HEK293 (cell line): ENCODE measurements at regions not wholly inside any gene's neighbourhood (a gene's known extent, or its start where the extent isn't known, plus 50 kb on each side); places are given as distances from the start of the nearest gene placed in this dataset.

Source experiments
- CTCF ChIA-PET: fragments of 350-600 bp; formaldehyde crosslinking; extraction: SDS; loops from one replicate; lab custom pipeline; 2021; ENCODE audit warnings: antibody characterized with exemption; lab: Yijun Ruan, JAX
- POLR2A ChIA-PET: fragments of 300-600 bp; formaldehyde crosslinking; extraction: SDS; loops from one replicate; lab custom pipeline; 2020; ENCODE audit warnings: antibody characterized with exemption, inconsistent platforms; lab: Yijun Ruan, JAX
- H3K27ac ChIP-seq: fragments of 200-500 bp; sonication (Bioruptor generic); 2 replicates; pipeline ENCODE4 v1.5.1; 2014; ENCODE audit warnings: low read depth, low read length, control low read depth, inconsistent platforms; ENCODE audit errors: extremely low read depth
- H3K36me3 ChIP-seq, 2 experiments: fragments of 200-500 bp in 1 of 2; sonication (Bioruptor generic) in 1 of 2; 1 replicate in 1 of 2; 2 replicates in 1 of 2; pipeline ENCODE4 v1.5.1; 2014 to 2017; ENCODE audit warnings: inconsistent platforms in 2 of 2, low read length in 2 of 2; ENCODE audit not compliant: control insufficient read depth in 2 of 2, insufficient read depth in 1 of 2
- H3K4me1 ChIP-seq: fragments of 200-500 bp; sonication (Bioruptor generic); 2 replicates; pipeline ENCODE4 v1.5.1; 2014; ENCODE audit warnings: mild to moderate bottlenecking, low read length, inconsistent platforms; ENCODE audit not compliant: control insufficient read depth, insufficient read depth
- H3K4me3 ChIP-seq: 2 replicates; pipeline ENCODE4 v1.5.1; 2011; ENCODE audit warnings: low read depth, mild to moderate bottlenecking, control low read depth, low read length, moderate library complexity
- H3K9me3 ChIP-seq: fragments of 200-500 bp; sonication (Bioruptor generic); 2 replicates; pipeline ENCODE4 v1.5.1; 2014; ENCODE audit warnings: low read depth, low read length, inconsistent platforms; ENCODE audit not compliant: control insufficient read depth, insufficient read depth
- IKZF3 ChIP-seq: fragments of 450-650 bp; IDR thresholded peaks from 2 replicates; pipeline ENCODE4 v1.5.0; 2018; ENCODE audit warnings: missing biosample characterization, mild to moderate bottlenecking, missing genetic modification characterization, moderate library complexity
- KLF7 ChIP-seq: fragments of 450-650 bp; formaldehyde crosslinking; IDR thresholded peaks from 2 replicates; pipeline ENCODE4 v1.5.1; 2016; ENCODE audit warnings: missing biosample characterization, missing genetic modification characterization, borderline replicate concordance
- OSR2 ChIP-seq: fragments of 450-650 bp; formaldehyde crosslinking; IDR thresholded peaks from 2 replicates; pipeline ENCODE4 v1.5.1; 2016; ENCODE audit warnings: missing biosample characterization, missing genetic modification characterization
- SCRT1 ChIP-seq: fragments of 450-650 bp; formaldehyde crosslinking; IDR thresholded peaks from 2 replicates; pipeline ENCODE4 v1.5.1; 2016; ENCODE audit warnings: missing biosample characterization, missing genetic modification characterization, borderline replicate concordance
- WT1 ChIP-seq: fragments of 450-650 bp; formaldehyde crosslinking; IDR thresholded peaks from 2 replicates; pipeline ENCODE4 v1.5.1; 2016; ENCODE audit warnings: missing biosample characterization, missing genetic modification characterization
- YY2 ChIP-seq: fragments of 450-650 bp; formaldehyde crosslinking; IDR thresholded peaks from 2 replicates; pipeline ENCODE4 v1.5.1; 2016; ENCODE audit warnings: missing biosample characterization, missing genetic modification characterization
- ZNF2 ChIP-seq: fragments of 450-650 bp; formaldehyde crosslinking; IDR thresholded peaks from 2 replicates; pipeline ENCODE4 v1.5.1; 2016; ENCODE audit warnings: missing biosample characterization, missing genetic modification characterization
- ZNF221 ChIP-seq: fragments of 450-650 bp; formaldehyde crosslinking; IDR thresholded peaks from 2 replicates; pipeline ENCODE4 v1.5.1; 2017; ENCODE audit warnings: missing biosample characterization, missing genetic modification characterization, borderline replicate concordance
- ZNF433 ChIP-seq: fragments of 450-650 bp; formaldehyde crosslinking; IDR thresholded peaks from 2 replicates; pipeline ENCODE4 v1.5.1; 2016; ENCODE audit warnings: missing biosample characterization, missing genetic modification characterization, low read depth
- ZNF621 ChIP-seq: fragments of 450-650 bp; formaldehyde crosslinking; IDR thresholded peaks from 2 replicates; pipeline ENCODE4 v1.5.1; 2017; ENCODE audit warnings: missing biosample characterization, missing genetic modification characterization
- ZNF747 ChIP-seq: fragments of 450-650 bp; formaldehyde crosslinking; IDR thresholded peaks from 2 replicates; pipeline ENCODE4 v1.5.1; 2016; ENCODE audit warnings: missing biosample characterization, missing genetic modification characterization
- ZNF791 ChIP-seq: fragments of 450-650 bp; formaldehyde crosslinking; IDR thresholded peaks from 2 replicates; pipeline ENCODE4 v1.5.1; 2016; ENCODE audit warnings: missing biosample characterization, missing genetic modification characterization
- TF ChIP-seq, protein P1 (sequence below): fragments of 450-650 bp; formaldehyde crosslinking; IDR thresholded peaks from 2 replicates; pipeline ENCODE4 v1.5.1; 2016; ENCODE audit warnings: missing biosample characterization, missing genetic modification characterization
- TF ChIP-seq, protein P2 (sequence below): fragments of 450-650 bp; formaldehyde crosslinking; IDR thresholded peaks from 2 replicates; pipeline ENCODE4 v1.5.1; 2017; ENCODE audit warnings: missing biosample characterization, missing genetic modification characterization
- TF ChIP-seq, protein P3 (sequence below): fragments of 450-650 bp; formaldehyde crosslinking; IDR thresholded peaks from 2 replicates; pipeline ENCODE4 v1.5.1; 2016; ENCODE audit warnings: missing biosample characterization, missing genetic modification characterization
- TF ChIP-seq, protein P4 (sequence below): fragments of 450-650 bp; formaldehyde crosslinking; conservative IDR thresholded peaks from 2 replicates; pipeline ENCODE4 v1.5.1; 2016; ENCODE audit warnings: low read depth, missing biosample characterization, missing genetic modification characterization
- TF ChIP-seq, protein P5 (sequence below): IDR thresholded peaks from 2 replicates; pipeline ENCODE4 v1.6.1; 2011; ENCODE audit warnings: mild to moderate bottlenecking, low read depth, low read length, borderline replicate concordance
- TF ChIP-seq, protein P6 (sequence below): fragments of 450-650 bp; formaldehyde crosslinking; IDR thresholded peaks from 2 replicates; pipeline ENCODE4 v1.5.1; 2017; ENCODE audit warnings: missing biosample characterization, missing genetic modification characterization

DNA sequence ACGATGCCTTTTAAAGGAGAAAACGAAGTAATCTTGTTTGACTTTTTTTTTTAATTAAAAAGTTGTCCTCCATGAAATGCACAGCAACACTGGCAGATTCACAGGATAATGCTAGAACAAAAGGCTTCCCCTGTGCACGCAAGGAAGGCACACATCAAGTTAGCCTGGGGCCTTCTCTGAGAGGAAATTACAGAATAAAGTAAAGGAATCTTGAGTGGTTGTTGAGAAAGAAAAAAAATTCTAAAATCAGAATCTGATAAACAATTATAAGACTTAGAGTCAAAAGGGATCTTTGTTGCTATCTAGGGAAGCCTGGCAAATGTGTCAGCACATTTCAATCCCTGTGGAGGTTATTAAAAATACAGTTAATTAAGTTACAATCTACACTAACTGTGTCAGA lies 946.0 kb downstream of the IGSF11 start (continued):
- TF ChIP-seq, protein P1, sequence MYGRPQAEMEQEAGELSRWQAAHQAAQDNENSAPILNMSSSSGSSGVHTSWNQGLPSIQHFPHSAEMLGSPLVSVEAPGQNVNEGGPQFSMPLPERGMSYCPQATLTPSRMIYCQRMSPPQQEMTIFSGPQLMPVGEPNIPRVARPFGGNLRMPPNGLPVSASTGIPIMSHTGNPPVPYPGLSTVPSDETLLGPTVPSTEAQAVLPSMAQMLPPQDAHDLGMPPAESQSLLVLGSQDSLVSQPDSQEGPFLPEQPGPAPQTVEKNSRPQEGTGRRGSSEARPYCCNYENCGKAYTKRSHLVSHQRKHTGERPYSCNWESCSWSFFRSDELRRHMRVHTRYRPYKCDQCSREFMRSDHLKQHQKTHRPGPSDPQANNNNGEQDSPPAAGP (tag by site-specific recombination): no peak

DNA sequence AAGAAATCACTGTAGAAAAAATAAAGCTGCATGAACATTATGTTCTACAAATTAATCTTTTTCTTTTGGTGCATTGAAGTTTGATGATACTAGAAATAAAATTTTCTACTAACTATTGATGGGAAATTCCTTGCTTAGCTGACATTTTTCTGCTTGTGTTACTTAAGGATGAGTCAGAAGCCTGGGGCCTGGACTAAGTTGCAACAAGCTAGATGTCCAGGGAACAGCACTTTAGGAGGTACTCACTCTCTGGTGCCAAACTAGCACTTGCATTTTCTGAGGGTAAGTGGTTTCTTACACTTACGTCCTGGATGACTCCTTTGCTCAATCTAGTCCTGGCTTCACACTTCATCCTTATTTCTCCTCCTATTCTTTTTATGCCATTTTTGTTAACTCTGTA lies 945.1 kb downstream of the IGSF11 start:
- ChIA-PET POLR2A (no interaction called here), CTCF (no interaction called here)
- no peaks in the 10 kb centered on the region for H3K36me3 ChIP-seq
- no peaks in the 10 kb centered on the region for H3K9me3 ChIP-seq
- H3K4me1 ChIP-seq: no peaks in the 10 kb centered on the region
- H3K4me3 ChIP-seq: no peak overlapping the region
- TF ChIP-seq ZNF621 (tag by site-specific recombination): no peak
- TF ChIP-seq, protein P2, sequence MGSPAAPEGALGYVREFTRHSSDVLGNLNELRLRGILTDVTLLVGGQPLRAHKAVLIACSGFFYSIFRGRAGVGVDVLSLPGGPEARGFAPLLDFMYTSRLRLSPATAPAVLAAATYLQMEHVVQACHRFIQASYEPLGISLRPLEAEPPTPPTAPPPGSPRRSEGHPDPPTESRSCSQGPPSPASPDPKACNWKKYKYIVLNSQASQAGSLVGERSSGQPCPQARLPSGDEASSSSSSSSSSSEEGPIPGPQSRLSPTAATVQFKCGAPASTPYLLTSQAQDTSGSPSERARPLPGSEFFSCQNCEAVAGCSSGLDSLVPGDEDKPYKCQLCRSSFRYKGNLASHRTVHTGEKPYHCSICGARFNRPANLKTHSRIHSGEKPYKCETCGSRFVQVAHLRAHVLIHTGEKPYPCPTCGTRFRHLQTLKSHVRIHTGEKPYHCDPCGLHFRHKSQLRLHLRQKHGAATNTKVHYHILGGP (tag by site-specific recombination): no peak
- TF ChIP-seq, protein P3, sequence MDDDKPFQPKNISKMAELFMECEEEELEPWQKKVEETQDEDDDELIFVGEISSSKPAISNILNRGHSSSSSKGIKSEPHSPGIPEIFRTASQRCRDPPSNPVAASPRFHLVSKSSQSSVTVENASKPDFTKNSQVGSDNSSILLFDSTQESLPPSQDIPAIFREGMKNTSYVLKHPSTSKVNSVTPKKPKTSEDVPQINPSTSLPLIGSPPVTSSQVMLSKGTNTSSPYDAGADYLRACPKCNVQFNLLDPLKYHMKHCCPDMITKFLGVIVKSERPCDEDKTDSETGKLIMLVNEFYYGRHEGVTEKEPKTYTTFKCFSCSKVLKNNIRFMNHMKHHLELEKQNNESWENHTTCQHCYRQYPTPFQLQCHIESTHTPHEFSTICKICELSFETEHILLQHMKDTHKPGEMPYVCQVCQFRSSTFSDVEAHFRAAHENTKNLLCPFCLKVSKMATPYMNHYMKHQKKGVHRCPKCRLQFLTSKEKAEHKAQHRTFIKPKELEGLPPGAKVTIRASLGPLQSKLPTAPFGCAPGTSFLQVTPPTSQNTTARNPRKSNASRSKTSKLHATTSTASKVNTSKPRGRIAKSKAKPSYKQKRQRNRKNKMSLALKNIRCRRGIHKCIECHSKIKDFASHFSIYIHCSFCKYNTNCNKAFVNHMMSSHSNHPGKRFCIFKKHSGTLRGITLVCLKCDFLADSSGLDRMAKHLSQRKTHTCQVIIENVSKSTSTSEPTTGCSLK (tag by site-specific recombination): no peak
- TF ChIP-seq YY2 (tag by site-specific recombination): no peak
- no peak for TF ChIP-seq ZNF2
- TF ChIP-seq KLF7: no peak
- TF ChIP-seq, protein P4, sequence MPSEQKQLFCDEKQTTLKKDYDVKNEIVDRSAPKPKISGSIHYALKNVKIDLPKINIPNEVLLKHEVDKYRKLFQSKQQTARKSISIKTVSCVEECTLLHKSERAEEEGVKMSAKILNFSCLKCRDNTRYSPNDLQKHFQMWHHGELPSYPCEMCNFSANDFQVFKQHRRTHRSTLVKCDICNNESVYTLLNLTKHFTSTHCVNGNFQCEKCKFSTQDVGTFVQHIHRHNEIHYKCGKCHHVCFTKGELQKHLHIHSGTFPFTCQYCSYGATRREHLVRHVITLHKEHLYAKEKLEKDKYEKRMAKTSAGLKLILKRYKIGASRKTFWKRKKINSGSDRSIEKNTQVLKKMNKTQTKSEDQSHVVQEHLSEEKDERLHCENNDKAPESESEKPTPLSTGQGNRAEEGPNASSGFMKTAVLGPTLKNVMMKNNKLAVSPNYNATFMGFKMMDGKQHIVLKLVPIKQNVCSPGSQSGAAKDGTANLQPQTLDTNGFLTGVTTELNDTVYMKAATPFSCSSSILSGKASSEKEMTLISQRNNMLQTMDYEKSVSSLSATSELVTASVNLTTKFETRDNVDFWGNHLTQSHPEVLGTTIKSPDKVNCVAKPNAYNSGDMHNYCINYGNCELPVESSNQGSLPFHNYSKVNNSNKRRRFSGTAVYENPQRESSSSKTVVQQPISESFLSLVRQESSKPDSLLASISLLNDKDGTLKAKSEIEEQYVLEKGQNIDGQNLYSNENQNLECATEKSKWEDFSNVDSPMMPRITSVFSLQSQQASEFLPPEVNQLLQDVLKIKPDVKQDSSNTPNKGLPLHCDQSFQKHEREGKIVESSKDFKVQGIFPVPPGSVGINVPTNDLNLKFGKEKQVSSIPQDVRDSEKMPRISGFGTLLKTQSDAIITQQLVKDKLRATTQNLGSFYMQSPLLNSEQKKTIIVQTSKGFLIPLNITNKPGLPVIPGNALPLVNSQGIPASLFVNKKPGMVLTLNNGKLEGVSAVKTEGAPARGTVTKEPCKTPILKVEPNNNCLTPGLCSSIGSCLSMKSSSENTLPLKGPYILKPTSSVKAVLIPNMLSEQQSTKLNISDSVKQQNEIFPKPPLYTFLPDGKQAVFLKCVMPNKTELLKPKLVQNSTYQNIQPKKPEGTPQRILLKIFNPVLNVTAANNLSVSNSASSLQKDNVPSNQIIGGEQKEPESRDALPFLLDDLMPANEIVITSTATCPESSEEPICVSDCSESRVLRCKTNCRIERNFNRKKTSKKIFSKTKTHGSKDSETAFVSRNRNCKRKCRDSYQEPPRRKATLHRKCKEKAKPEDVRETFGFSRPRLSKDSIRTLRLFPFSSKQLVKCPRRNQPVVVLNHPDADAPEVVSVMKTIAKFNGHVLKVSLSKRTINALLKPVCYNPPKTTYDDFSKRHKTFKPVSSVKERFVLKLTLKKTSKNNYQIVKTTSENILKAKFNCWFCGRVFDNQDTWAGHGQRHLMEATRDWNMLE (tag by site-specific recombination): no peak
- TF ChIP-seq WT1: no peak
- TF ChIP-seq ZNF747 (tag by site-specific recombination): no peak
- TF ChIP-seq OSR2 (tag by site-specific recombination): no peak
- no peak for TF ChIP-seq IKZF3 (tag by site-specific recombination)
- no peak for TF ChIP-seq ZNF221
- no peak for TF ChIP-seq ZNF433
- TF ChIP-seq SCRT1: no peak
- TF ChIP-seq, protein P5, sequence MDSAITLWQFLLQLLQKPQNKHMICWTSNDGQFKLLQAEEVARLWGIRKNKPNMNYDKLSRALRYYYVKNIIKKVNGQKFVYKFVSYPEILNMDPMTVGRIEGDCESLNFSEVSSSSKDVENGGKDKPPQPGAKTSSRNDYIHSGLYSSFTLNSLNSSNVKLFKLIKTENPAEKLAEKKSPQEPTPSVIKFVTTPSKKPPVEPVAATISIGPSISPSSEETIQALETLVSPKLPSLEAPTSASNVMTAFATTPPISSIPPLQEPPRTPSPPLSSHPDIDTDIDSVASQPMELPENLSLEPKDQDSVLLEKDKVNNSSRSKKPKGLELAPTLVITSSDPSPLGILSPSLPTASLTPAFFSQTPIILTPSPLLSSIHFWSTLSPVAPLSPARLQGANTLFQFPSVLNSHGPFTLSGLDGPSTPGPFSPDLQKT: no peak
- TF ChIP-seq ZNF791 (tag by site-specific recombination): no peak
- TF ChIP-seq, protein P6, sequence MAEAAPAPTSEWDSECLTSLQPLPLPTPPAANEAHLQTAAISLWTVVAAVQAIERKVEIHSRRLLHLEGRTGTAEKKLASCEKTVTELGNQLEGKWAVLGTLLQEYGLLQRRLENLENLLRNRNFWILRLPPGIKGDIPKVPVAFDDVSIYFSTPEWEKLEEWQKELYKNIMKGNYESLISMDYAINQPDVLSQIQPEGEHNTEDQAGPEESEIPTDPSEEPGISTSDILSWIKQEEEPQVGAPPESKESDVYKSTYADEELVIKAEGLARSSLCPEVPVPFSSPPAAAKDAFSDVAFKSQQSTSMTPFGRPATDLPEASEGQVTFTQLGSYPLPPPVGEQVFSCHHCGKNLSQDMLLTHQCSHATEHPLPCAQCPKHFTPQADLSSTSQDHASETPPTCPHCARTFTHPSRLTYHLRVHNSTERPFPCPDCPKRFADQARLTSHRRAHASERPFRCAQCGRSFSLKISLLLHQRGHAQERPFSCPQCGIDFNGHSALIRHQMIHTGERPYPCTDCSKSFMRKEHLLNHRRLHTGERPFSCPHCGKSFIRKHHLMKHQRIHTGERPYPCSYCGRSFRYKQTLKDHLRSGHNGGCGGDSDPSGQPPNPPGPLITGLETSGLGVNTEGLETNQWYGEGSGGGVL (tag by site-specific recombination): no peak
- H3K27ac ChIP-seq: no peak overlapping the region
